Suprapubic skin (tissue), 4 donors: ENCODE measurements at regions not wholly inside any gene's neighbourhood (a gene's known extent, or its start where the extent isn't known, plus 50 kb on each side); places are given as distances from the start of the nearest gene placed in this dataset.

Experiments
- DNase-seq, 2 donors: peaks; one replicate each; pipeline ENCODE4 v3.0.0-alpha.2; 2019; ENCODE audit warnings: low spot score in 2 of 2
- H3K27ac ChIP-seq: fragments of 200-600 bp; sonication (generic); one replicate; pipeline ENCODE4 v1.5.1; 2019
- H3K27me3 ChIP-seq: fragments of 200-600 bp; sonication (generic); one replicate; pipeline ENCODE4 v1.5.1; 2019
- H3K36me3 ChIP-seq: fragments of 200-600 bp; sonication (generic); one replicate; pipeline ENCODE4 v1.5.1; 2019
- H3K4me1 ChIP-seq: fragments of 200-600 bp; sonication (generic); one replicate; pipeline ENCODE4 v1.5.1; 2019
- H3K4me3 ChIP-seq: fragments of 200-600 bp; sonication (generic); one replicate; pipeline ENCODE4 v1.5.1; 2019; ENCODE audit warnings: mild to moderate bottlenecking
- H3K9me3 ChIP-seq: fragments of 200-600 bp; sonication (generic); one replicate; pipeline ENCODE4 v1.5.1; 2019
- CTCF ChIP-seq, 2 donors: fragments of 200-600 bp in 1 of 2; fragments of 450-650 bp in 1 of 2; sonication (generic) in 1 of 2; IDR thresholded peaks; one replicate each; pipeline ENCODE4 v1.5.1; 2016 to 2019; ENCODE audit warnings: antibody characterized with exemption in 2 of 2, mild to moderate bottlenecking in 1 of 2, moderate library complexity in 1 of 2
- EP300 ChIP-seq: sonication (generic); formaldehyde crosslinking; IDR thresholded peaks from one replicate; pipeline ENCODE4 v1.6.1; 2017; ENCODE audit warnings: antibody characterized with exemption
- POLR2A ChIP-seq, 2 donors: fragments of 450-650 bp; IDR thresholded peaks; one replicate each; pipeline ENCODE4 v1.6.1; 2017; ENCODE audit warnings: antibody characterized with exemption in 2 of 2, mild to moderate bottlenecking in 2 of 2, moderate library complexity in 2 of 2
- POLR2AphosphoS5 ChIP-seq, 3 donors: sonication (generic); formaldehyde crosslinking; IDR thresholded peaks; one replicate each; pipeline ENCODE4 v1.6.1; 2017; ENCODE audit warnings: antibody characterized with exemption in 3 of 3
- WGBS: methylation state at CpG from one replicate; pipeline ENCODE4 v1.1.5; 2018; 5-methylcytosine and 5-hydroxymethylcytosine counted together

- Histone ChIP-seq H3K4me3 (no peak overlapping the region), H3K9me3 (no peaks in the 10 kb centered on the region), H3K4me1 (no peaks in the 10 kb centered on the region), H3K27ac (no peak overlapping the region), H3K27me3 (no peaks in the 10 kb centered on the region), H3K36me3 (no peaks in the 10 kb centered on the region)
- DNase-seq, result no peak
- 73% methylated on average over 3 of the region's 3 CpGs for WGBS
- TF ChIP-seq POLR2AphosphoS5 (IDR thresholded peaks at IDR 0.05) (no peak), POLR2A (IDR thresholded peaks at IDR 0.05) (no peak), EP300 (no peak), CTCF (IDR thresholded peaks at IDR 0.05) (no peak)
Measured at GRCh38 chr5:92861531-92862285, 719.3 kb downstream of the NR2F1-AS1 start.

GRCh38 chr5:92860061-92860460 lies 721.0 kb downstream of the NR2F1-AS1 start:
- H3K27me3 ChIP-seq, result no peaks in the 10 kb centered on the region
- no peak for DNase-seq

GRCh38 chr5:92852219-92852618 lies 728.8 kb downstream of the NR2F1-AS1 start:
- Histone ChIP-seq H3K4me1 (no peaks in the 10 kb centered on the region), H3K9me3 (no peaks in the 10 kb centered on the region), H3K27ac (no peak overlapping the region), H3K27me3 (no peaks in the 10 kb centered on the region), H3K4me3 (no peak overlapping the region), H3K36me3 (no peaks in the 10 kb centered on the region)
- 58% methylated on average over 4 of the region's 4 CpGs for WGBS
- TF ChIP-seq EP300 (no peak), CTCF (IDR thresholded peaks at IDR 0.05) (no peak), POLR2AphosphoS5 (IDR thresholded peaks at IDR 0.05) (no peak), POLR2A (IDR thresholded peaks at IDR 0.05) (no peak)
- no peak for DNase-seq

More at GRCh38 chr5:92860061-92860460, 721.0 kb downstream of the NR2F1-AS1 start:
- WGBS, result 79% methylated on average over 2 of the region's 2 CpGs
- Histone ChIP-seq H3K9me3 (no peaks in the 10 kb centered on the region), H3K4me1 (no peaks in the 10 kb centered on the region), H3K36me3 (no peaks in the 10 kb centered on the region), H3K27ac (no peak overlapping the region), H3K4me3 (no peak overlapping the region)
- TF ChIP-seq EP300, result no peak
- TF ChIP-seq POLR2AphosphoS5 (IDR thresholded peaks at IDR 0.05), result no peak
- TF ChIP-seq POLR2A (IDR thresholded peaks at IDR 0.05), result no peak

DNA sequence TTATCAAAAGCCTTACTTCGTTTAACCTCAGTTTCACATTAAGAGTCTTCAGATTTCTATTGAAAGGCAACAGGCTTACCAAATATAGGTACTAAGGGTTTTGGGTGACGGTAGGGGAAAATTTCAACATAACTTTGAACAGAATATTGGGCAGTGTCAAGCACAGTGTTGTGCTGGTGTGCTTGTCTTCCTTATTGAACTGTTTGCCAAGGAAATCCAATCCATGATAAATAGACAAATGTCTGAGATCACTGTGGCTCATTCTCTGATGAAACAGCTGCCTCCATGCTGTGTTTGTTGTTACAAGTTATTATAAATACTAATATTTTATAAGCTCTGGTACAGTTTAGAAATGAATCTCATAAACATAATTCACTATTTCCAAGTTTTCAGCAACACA lies 730.1 kb downstream of the NR2F1-AS1 start:
- Histone ChIP-seq H3K9me3 (no peaks in the 10 kb centered on the region), H3K4me3 (no peak overlapping the region), H3K36me3 (no peaks in the 10 kb centered on the region), H3K27me3 (no peaks in the 10 kb centered on the region), H3K27ac (no peak overlapping the region), H3K4me1 (no peaks in the 10 kb centered on the region)
- no peak for DNase-seq
- no peak for TF ChIP-seq EP300
- TF ChIP-seq POLR2A (IDR thresholded peaks at IDR 0.05), result no peak
- no peak for TF ChIP-seq POLR2AphosphoS5 (IDR thresholded peaks at IDR 0.05)
- no peak for TF ChIP-seq CTCF (IDR thresholded peaks at IDR 0.05)
- WGBS, result 58% methylated on average over 2 of the region's 2 CpGs

DNA sequence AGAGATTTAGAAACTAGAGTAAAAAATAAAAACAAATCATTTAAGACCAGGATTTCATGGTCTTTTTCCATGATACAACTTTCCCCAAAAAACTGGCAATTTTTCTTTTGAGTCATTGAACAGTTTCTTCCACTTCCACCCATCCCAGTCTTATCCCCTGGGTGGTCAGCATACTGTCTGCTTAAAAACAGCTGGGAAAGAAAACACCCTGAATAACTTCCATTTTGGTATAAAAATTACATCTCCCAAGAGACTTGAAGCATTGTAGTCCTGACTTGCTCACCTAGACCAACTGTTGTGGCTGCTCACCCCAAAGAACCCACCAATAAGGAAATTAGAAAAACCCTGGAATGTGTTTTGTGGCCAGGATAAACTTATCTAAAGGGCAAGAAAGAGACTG lies 731.3 kb downstream of the NR2F1-AS1 start:
- no peak for TF ChIP-seq EP300
- TF ChIP-seq CTCF (IDR thresholded peaks at IDR 0.05), result no peak
- TF ChIP-seq POLR2AphosphoS5 (IDR thresholded peaks at IDR 0.05), result no peak
- TF ChIP-seq POLR2A (IDR thresholded peaks at IDR 0.05), result no peak
- H3K9me3 ChIP-seq, result no peaks in the 10 kb centered on the region
- DNase-seq, result no peak
- H3K4me1 ChIP-seq, result no peaks in the 10 kb centered on the region
- H3K27me3 ChIP-seq, result no peaks in the 10 kb centered on the region
- H3K27ac ChIP-seq, result no peak overlapping the region
- no peak overlapping the region for H3K4me3 ChIP-seq
- no peaks in the 10 kb centered on the region for H3K36me3 ChIP-seq
